ENCODE measurements at regions not wholly inside any gene's neighbourhood (a gene's known extent, or its start where the extent isn't known, plus 50 kb on each side); places are given as distances from the start of the nearest gene placed in this dataset.

DNA sequence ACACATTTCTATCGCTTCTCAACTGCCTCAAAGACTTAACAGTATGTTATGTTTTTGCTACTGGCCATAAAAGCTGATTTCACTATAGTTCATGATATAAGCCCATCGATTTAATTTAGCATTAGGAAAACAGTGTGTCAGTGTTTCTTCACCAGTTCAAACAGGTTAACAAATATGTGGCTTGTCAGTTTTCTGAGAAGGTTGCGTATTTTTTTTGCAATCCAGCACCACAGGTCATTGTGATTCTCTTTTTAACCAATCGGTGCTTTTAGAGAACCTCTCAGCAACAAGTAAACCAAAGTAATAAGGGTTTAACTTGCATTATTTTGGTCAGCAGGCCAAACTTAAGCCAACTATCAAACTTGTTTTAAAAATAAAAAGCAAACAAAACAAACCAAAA, 409.6 kb downstream of the NFIB start:
- TF ChIP-seq, protein P1, sequence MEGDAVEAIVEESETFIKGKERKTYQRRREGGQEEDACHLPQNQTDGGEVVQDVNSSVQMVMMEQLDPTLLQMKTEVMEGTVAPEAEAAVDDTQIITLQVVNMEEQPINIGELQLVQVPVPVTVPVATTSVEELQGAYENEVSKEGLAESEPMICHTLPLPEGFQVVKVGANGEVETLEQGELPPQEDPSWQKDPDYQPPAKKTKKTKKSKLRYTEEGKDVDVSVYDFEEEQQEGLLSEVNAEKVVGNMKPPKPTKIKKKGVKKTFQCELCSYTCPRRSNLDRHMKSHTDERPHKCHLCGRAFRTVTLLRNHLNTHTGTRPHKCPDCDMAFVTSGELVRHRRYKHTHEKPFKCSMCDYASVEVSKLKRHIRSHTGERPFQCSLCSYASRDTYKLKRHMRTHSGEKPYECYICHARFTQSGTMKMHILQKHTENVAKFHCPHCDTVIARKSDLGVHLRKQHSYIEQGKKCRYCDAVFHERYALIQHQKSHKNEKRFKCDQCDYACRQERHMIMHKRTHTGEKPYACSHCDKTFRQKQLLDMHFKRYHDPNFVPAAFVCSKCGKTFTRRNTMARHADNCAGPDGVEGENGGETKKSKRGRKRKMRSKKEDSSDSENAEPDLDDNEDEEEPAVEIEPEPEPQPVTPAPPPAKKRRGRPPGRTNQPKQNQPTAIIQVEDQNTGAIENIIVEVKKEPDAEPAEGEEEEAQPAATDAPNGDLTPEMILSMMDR (IDR thresholded peaks at IDR 0.05; ENCODE audit: unreplicated experiment): no peak
- Mint-ChIP-seq H3K9me3 (ENCODE audit: unreplicated experiment) (no peaks in the 10 kb centered on the region), H3K4me1 (ENCODE audit: unreplicated experiment) (peaks cover 12% of the 10 kb centered on the region), H3K27ac (ENCODE audit: unreplicated experiment) (no peak overlapping the region), H3K4me3 (ENCODE audit: unreplicated experiment) (no peak overlapping the region), H3K27me3 (ENCODE audit: unreplicated experiment) (no peaks in the 10 kb centered on the region), H3K36me3 (ENCODE audit: low read depth, unreplicated experiment) (no peaks in the 10 kb centered on the region)
- no peak for DNase-seq (ENCODE audit: low spot score)

GRCh38 chr9:13902286-13903066, 411.5 kb downstream of the NFIB start:
- Mint-ChIP-seq H3K4me3 (ENCODE audit: unreplicated experiment) (no peak overlapping the region), H3K36me3 (ENCODE audit: low read depth, unreplicated experiment) (no peaks in the 10 kb centered on the region), H3K4me1 (ENCODE audit: unreplicated experiment) (peaks cover 17% of the 10 kb centered on the region), H3K27ac (ENCODE audit: unreplicated experiment) (no peak overlapping the region), H3K9me3 (ENCODE audit: unreplicated experiment) (no peaks in the 10 kb centered on the region), H3K27me3 (ENCODE audit: unreplicated experiment) (no peaks in the 10 kb centered on the region)
- DNase-seq (ENCODE audit: low spot score): no peak
- TF ChIP-seq, protein P1 (IDR thresholded peaks at IDR 0.05; ENCODE audit: unreplicated experiment): no peak

DNA sequence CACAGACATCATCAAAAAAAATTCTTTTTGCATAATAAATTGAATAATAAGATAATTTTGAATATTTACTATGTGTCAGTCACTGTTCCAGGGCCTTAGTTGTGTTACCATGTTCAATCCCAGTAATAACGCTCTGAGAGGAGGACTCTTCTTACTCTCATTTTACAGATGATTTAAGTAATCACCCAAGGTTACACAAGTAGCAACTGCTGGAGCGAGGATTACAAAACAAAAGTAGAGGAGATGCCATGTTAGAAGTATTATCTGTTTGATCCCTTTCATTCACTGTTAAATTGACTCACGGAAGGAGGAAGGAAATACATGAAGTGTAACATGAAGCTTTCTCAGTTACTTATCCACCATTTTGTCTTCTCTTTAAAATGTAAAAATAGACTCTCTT, 412.8 kb downstream of the NFIB start:
- TF ChIP-seq, protein P1 (IDR thresholded peaks at IDR 0.05; ENCODE audit: unreplicated experiment): no peak
- no peaks in the 10 kb centered on the region for H3K27me3 Mint-ChIP-seq (ENCODE audit: unreplicated experiment)
- H3K4me3 Mint-ChIP-seq (ENCODE audit: unreplicated experiment): no peak overlapping the region
- H3K27ac Mint-ChIP-seq (ENCODE audit: unreplicated experiment): no peak overlapping the region
- peaks cover 21% of the 10 kb centered on the region for H3K4me1 Mint-ChIP-seq (ENCODE audit: unreplicated experiment)
- DNase-seq (ENCODE audit: low spot score): no peak
- no peaks in the 10 kb centered on the region for H3K36me3 Mint-ChIP-seq (ENCODE audit: low read depth, unreplicated experiment)
- no peaks in the 10 kb centered on the region for H3K9me3 Mint-ChIP-seq (ENCODE audit: unreplicated experiment)

- Mint-ChIP-seq H3K27me3 (ENCODE audit: unreplicated experiment) (no peaks in the 10 kb centered on the region), H3K9me3 (ENCODE audit: unreplicated experiment) (no peaks in the 10 kb centered on the region), H3K4me3 (ENCODE audit: unreplicated experiment) (no peak overlapping the region), H3K4me1 (ENCODE audit: unreplicated experiment) (peaks cover 21% of the 10 kb centered on the region), H3K36me3 (ENCODE audit: low read depth, unreplicated experiment) (no peaks in the 10 kb centered on the region), H3K27ac (ENCODE audit: unreplicated experiment) (no peak overlapping the region)
- DNase-seq (ENCODE audit: low spot score): no peak
- TF ChIP-seq, protein P1 (IDR thresholded peaks at IDR 0.05; ENCODE audit: unreplicated experiment): no peak
Measured at GRCh38 chr9:13900449-13900848, 413.5 kb downstream of the NFIB start.

- TF ChIP-seq, protein P1 (IDR thresholded peaks at IDR 0.05; ENCODE audit: unreplicated experiment): no peak
- no peaks in the 10 kb centered on the region for H3K36me3 Mint-ChIP-seq (ENCODE audit: low read depth, unreplicated experiment)
- H3K4me3 Mint-ChIP-seq (ENCODE audit: unreplicated experiment): no peak overlapping the region
- DNase-seq (ENCODE audit: low spot score): no peak
- H3K27me3 Mint-ChIP-seq (ENCODE audit: unreplicated experiment): no peaks in the 10 kb centered on the region
- no peak overlapping the region for H3K27ac Mint-ChIP-seq (ENCODE audit: unreplicated experiment)
- H3K9me3 Mint-ChIP-seq (ENCODE audit: unreplicated experiment): no peaks in the 10 kb centered on the region
- peaks cover 21% of the 10 kb centered on the region for H3K4me1 Mint-ChIP-seq (ENCODE audit: unreplicated experiment)
Measured at GRCh38 chr9:13899924-13900323, 414.0 kb downstream of the NFIB start.

Measured in endothelial cell (in vitro differentiated cells).